ENCODE measurements at regions not wholly inside any gene's neighbourhood (a gene's known extent, or its start where the extent isn't known, plus 50 kb on each side); places are given as distances from the start of the nearest gene placed in this dataset.
"Not testable (repeated sequence)": the region's sequence is repeated elsewhere in the genome, so short reads cannot be mapped to it uniquely, and the experiment has no call there.

DNA sequence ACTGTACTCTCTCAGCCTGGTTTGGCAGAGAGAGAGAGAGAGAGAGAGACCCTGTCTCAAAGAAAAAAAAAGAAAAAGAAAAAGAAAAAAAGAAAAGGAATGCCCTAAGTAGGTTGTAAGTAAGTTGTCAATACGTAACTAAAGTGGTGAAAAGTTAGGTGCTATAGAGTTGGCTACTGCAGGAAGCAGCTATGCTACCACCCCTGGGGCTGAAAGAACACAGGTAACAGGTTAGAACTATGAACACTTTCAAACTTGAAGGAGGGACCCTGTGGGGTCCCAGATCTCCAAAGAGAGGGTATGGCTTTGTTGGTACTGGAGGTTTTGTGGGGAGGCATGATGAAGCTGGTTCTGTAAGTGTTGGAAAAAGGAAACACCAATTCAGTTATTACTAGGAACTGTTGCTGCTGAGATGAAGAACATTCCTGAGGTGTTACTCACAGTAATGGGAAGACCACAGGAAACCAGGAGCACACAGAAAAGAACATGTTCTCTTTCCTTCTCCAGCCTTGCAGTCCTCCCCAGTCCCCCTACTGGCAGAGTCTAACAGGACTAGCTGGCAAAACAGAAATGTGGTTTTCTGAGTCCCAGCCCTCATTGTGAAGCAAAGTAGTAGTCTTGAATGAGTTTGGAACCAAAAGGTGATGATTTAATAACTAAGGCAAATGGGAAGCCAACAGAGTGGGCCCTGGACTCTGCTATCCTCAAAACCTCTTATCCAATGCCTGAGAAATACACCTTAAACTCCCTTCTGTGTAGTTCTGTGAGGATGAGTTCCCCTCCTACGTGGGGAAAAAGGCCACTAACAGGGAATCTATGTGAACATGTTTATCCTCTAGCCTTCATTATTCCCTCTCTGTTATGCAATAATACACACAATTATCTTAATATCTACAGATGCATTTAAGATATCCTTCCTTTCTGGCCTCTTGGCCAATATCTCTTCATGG, 427.0 kb upstream of the DDI1 start:
- H3K27me3 ChIP-seq (ENCODE audit: control insufficient read depth, insufficient read depth, low read length): no peaks in the 10 kb centered on the region
- DNase-seq (ENCODE audit: low read depth) (peak; percentile 92), FAIRE-seq (no peak)
- H3K36me3 ChIP-seq (ENCODE audit: control insufficient read depth, insufficient read depth, low read length): no peaks in the 10 kb centered on the region
- no peak overlapping the region for H3K4me3 ChIP-seq (ENCODE audit: low read depth, low read length)
- TF ChIP-seq, protein P1, sequence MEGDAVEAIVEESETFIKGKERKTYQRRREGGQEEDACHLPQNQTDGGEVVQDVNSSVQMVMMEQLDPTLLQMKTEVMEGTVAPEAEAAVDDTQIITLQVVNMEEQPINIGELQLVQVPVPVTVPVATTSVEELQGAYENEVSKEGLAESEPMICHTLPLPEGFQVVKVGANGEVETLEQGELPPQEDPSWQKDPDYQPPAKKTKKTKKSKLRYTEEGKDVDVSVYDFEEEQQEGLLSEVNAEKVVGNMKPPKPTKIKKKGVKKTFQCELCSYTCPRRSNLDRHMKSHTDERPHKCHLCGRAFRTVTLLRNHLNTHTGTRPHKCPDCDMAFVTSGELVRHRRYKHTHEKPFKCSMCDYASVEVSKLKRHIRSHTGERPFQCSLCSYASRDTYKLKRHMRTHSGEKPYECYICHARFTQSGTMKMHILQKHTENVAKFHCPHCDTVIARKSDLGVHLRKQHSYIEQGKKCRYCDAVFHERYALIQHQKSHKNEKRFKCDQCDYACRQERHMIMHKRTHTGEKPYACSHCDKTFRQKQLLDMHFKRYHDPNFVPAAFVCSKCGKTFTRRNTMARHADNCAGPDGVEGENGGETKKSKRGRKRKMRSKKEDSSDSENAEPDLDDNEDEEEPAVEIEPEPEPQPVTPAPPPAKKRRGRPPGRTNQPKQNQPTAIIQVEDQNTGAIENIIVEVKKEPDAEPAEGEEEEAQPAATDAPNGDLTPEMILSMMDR (IDR thresholded peaks at IDR 0.05; ENCODE audit: insufficient read depth, low read length, severe bottlenecking): peak; percentile 57

DNA sequence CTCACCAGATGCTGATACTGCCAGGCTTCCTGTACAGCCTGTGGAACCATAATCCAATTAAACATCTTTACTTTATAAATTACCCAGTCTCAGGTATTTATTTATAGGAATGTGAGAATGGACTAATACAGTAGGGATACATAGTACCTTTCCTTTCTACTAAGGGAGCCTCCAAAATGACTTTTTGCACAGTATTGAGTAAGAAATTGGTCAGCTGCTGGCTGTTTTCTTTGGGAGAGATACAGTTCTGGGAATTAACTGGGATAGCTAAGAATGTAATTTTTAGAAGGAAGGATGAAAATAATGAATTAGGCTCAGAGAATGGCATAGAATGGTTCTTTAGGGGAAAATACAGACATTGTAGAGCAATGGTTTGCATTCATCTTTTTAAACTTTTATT, 426.0 kb upstream of the DDI1 start:
- H3K36me3 ChIP-seq (ENCODE audit: control insufficient read depth, insufficient read depth, low read length): no peaks in the 10 kb centered on the region
- no peaks in the 10 kb centered on the region for H3K27me3 ChIP-seq (ENCODE audit: control insufficient read depth, insufficient read depth, low read length)
- H3K4me3 ChIP-seq (ENCODE audit: low read depth, low read length): no peak overlapping the region
- TF ChIP-seq, protein P1 (IDR thresholded peaks at IDR 0.05; ENCODE audit: insufficient read depth, low read length, severe bottlenecking): no peak
- DNase-seq (ENCODE audit: low read depth): no peak
- no peak for FAIRE-seq

DNA sequence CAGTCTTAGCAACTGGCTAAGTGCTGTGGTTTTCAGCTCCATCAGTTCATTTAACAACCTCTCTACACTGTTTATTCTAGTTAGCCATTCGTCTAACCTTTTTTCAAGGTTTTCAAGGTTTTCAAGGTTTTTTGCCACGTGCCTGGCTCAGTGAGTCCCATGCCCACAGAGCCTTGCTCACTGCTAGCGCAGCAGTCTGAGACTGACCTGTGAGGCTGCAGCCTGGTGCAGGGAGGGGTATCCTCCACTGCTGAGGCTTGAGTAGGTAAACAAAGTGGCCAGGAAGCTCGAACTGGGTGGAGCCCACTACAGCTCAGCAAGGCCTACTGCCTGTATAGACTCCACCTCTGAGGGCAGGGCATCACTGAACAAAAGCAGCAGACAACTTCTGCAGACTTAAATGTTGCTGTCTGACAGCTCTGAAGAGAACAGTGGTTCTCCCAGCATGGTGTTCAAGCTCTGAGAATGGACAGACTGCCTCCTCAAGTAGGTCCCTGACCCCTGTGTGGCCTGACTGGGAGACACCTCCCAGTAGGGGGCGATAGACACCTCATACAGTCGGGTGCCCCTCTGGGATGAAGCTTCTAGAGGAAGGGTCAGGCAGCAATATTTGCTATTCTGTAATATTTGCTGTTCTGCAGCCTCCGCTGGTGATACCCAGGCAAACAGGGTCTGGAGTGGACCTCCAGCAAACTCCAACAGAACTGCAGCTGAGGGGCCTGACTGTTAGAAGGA, 424.7 kb upstream of the DDI1 start:
- FAIRE-seq; DNase-seq (ENCODE audit: low read depth); H3K36me3 ChIP-seq (ENCODE audit: control insufficient read depth, insufficient read depth, low read length); H3K4me3 ChIP-seq (ENCODE audit: low read depth, low read length); H3K27me3 ChIP-seq (ENCODE audit: control insufficient read depth, insufficient read depth, low read length): not testable (repeated sequence)
- TF ChIP-seq, protein P1 (IDR thresholded peaks at IDR 0.05; ENCODE audit: insufficient read depth, low read length, severe bottlenecking): peak; percentile 4

DNA sequence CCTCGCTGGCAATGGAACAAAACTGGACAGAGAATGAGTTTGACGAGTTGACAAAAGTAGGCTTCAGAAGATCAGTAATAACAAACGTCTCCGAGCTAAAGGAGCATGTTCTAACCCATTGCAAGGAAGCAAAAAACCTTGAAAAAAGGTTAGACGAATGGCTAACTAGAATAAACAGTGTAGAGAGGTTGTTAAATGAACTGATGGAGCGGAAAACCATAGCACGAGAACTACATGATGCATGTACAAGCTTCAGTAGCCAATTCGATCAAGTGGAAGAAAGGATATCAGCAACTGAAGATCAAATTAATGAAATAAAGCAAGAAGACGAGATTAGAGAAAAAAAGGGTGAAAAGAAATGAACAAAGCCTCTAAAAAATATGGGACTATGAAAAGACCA, 424.0 kb upstream of the DDI1 start:
- not testable (repeated sequence) for H3K36me3 ChIP-seq (ENCODE audit: control insufficient read depth, insufficient read depth, low read length); H3K4me3 ChIP-seq (ENCODE audit: low read depth, low read length); H3K27me3 ChIP-seq (ENCODE audit: control insufficient read depth, insufficient read depth, low read length); DNase-seq (ENCODE audit: low read depth); FAIRE-seq

DNA sequence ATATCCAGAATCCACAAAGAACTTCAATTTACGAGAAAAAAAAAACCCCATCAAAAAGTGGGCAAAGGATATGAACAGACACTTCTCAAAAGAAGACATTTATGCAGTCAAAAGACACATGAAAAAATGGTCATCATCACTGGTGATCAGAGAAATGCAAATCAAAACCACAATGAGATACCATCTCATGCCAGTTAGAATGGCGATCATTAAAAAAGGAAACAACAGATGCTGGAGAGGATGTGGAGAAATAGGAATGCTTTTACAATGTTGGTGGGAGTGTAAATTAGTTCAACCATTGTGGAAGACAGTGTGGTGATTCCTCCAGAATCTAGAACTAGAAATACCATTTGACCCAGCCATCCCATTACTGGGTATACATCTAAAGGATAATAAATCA, 419.9 kb upstream of the DDI1 start:
- not testable (repeated sequence) for DNase-seq (ENCODE audit: low read depth); H3K4me3 ChIP-seq (ENCODE audit: low read depth, low read length); FAIRE-seq

DNA sequence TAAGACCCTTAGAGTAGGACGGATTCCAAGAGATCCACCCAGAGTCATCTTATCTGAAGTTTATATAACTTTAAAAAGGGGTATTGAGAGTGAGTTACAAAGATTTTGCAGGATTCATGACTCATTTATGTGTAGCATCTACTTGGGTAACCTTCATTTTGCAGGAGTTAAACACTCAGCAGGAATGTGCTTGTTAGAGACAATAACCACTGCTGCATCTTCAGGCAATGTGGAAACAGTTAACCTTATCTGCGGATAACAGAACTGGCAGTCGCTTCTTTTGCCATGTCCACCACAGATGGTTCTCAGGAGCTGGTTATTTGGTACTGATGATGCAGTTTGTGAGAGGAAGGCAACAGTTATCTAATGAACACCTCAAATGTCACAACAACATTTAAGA, 417.9 kb upstream of the DDI1 start:
- no peaks in the 10 kb centered on the region for H3K36me3 ChIP-seq (ENCODE audit: control insufficient read depth, insufficient read depth, low read length)
- FAIRE-seq: no peak
- no peaks in the 10 kb centered on the region for H3K27me3 ChIP-seq (ENCODE audit: control insufficient read depth, insufficient read depth, low read length)
- peak; percentile 25 for DNase-seq (ENCODE audit: low read depth)
- TF ChIP-seq, protein P1 (IDR thresholded peaks at IDR 0.05; ENCODE audit: insufficient read depth, low read length, severe bottlenecking): no peak
- no peak overlapping the region for H3K4me3 ChIP-seq (ENCODE audit: low read depth, low read length)

More for the DNA sequence above, 419.9 kb upstream of the DDI1 start:
- H3K36me3 ChIP-seq (ENCODE audit: control insufficient read depth, insufficient read depth, low read length); H3K27me3 ChIP-seq (ENCODE audit: control insufficient read depth, insufficient read depth, low read length): not testable (repeated sequence)

Measured in bronchial epithelial cell (primary cell).